ENCODE measurements at regions not wholly inside any gene's neighbourhood (a gene's known extent, or its start where the extent isn't known, plus 50 kb on each side); places are given as distances from the start of the nearest gene placed in this dataset.

GRCh38 chr1:67634396-67634935 lies 50.5 kb upstream of the GADD45A start:
- Mint-ChIP-seq H3K27me3 (no peaks in the 10 kb centered on the region), H3K9me3 (no peaks in the 10 kb centered on the region), H3K36me3 (ENCODE audit: low read depth) (no peaks in the 10 kb centered on the region), H3K4me3 (no peak overlapping the region), H3K4me1 (peaks cover 19% of the 10 kb centered on the region), H3K27ac (no peak overlapping the region)
- intact Hi-C loops (cut with micrococcal nuclease): no loop called here
- TF ChIP-seq CTCF (IDR thresholded peaks at IDR 0.05): no peak
- POLR2A ChIA-PET: no interaction called here
- CTCF ChIA-PET: interaction anchor here (0.7 kb wide), 1 partner anchor 13 kb away, joined by 3 read pairs; no protein-coding TSS in a partner anchor
- DNase-seq: no peak
- no peak for ATAC-seq (ENCODE audit: low read depth)

- Mint-ChIP-seq H3K4me1 (peaks cover 19% of the 10 kb centered on the region), H3K36me3 (ENCODE audit: low read depth) (no peaks in the 10 kb centered on the region), H3K27me3 (no peaks in the 10 kb centered on the region), H3K4me3 (peak overlapping the region; percentile 12), H3K9me3 (no peaks in the 10 kb centered on the region), H3K27ac (no peak overlapping the region)
- DNase-seq (no peak), ATAC-seq (ENCODE audit: low read depth) (no peak)
- ChIA-PET CTCF (interaction anchor here (0.7 kb wide), 1 partner anchor 14 kb away, joined by 3 read pairs; no protein-coding TSS in a partner anchor), POLR2A (no interaction called here)
- intact Hi-C loops (cut with micrococcal nuclease): no loop called here
- no peak for TF ChIP-seq CTCF (IDR thresholded peaks at IDR 0.05)
These were observed 49.8 kb upstream of the GADD45A start for GRCh38 chr1:67635055-67635809.

Measured in activated B cell treated with CpG ODN at 0.5 μM for 24 hours (primary cell).